Neural crest cell (in vitro differentiated cells): ENCODE measurements at regions not wholly inside any gene's neighbourhood (a gene's known extent, or its start where the extent isn't known, plus 50 kb on each side); places are given as distances from the start of the nearest gene placed in this dataset.

Experiments used
- DNase-seq: peaks from one replicate; pipeline ENCODE4 v3.0.0; 2021; ENCODE audit warnings: low read depth, mixed read lengths, low spot score
- H3K27ac Mint-ChIP-seq: one replicate; pipeline ENCODE4 v1.8.0; 2021; ENCODE audit warnings: mild to moderate bottlenecking, mixed read lengths; ENCODE audit not compliant: unreplicated experiment
- H3K27me3 Mint-ChIP-seq: 2 replicates; pipeline ENCODE4 v1.8.0; 2021; ENCODE audit warnings: low read depth, mild to moderate bottlenecking, mixed read lengths
- H3K36me3 Mint-ChIP-seq: 2 replicates; pipeline ENCODE4 v1.8.0; 2021; ENCODE audit warnings: low read depth, mild to moderate bottlenecking, mixed read lengths
- H3K4me1 Mint-ChIP-seq: 2 replicates; pipeline ENCODE4 v1.8.0; 2021; ENCODE audit warnings: mixed read lengths
- H3K4me3 Mint-ChIP-seq: one replicate; pipeline ENCODE4 v1.8.0; 2021; ENCODE audit warnings: mild to moderate bottlenecking, mixed read lengths
- H3K9me3 Mint-ChIP-seq: 2 replicates; pipeline ENCODE4 v1.8.0; 2021; ENCODE audit warnings: mixed read lengths
- CTCF ChIP-seq: fragments of 200-600 bp; sonication (generic); conservative IDR thresholded peaks from 2 replicates; pipeline ENCODE4 v1.5.0; 2021; ENCODE audit warnings: antibody characterized with exemption, mild to moderate bottlenecking

- Mint-ChIP-seq H3K9me3 (peaks cover 4% of the 10 kb centered on the region), H3K4me3 (no peak overlapping the region), H3K27me3 (peaks cover 41% of the 10 kb centered on the region), H3K27ac (no peak overlapping the region), H3K36me3 (no peaks in the 10 kb centered on the region), H3K4me1 (peaks cover 12% of the 10 kb centered on the region)
- TF ChIP-seq CTCF, result no peak
- no peak for DNase-seq
Measured at GRCh38 chr14:104342435-104343293, 204.3 kb downstream of the KIF26A start.

- no peak overlapping the region for H3K27ac Mint-ChIP-seq
- TF ChIP-seq CTCF, result no peak
- peaks cover 3% of the 10 kb centered on the region for H3K9me3 Mint-ChIP-seq
- H3K4me3 Mint-ChIP-seq, result no peak overlapping the region
- H3K27me3 Mint-ChIP-seq, result peaks cover 39% of the 10 kb centered on the region
- DNase-seq, result no peak
- peaks cover 12% of the 10 kb centered on the region for H3K4me1 Mint-ChIP-seq
- H3K36me3 Mint-ChIP-seq, result no peaks in the 10 kb centered on the region
Measured at GRCh38 chr14:104343294-104343625, 204.9 kb downstream of the KIF26A start.

- Mint-ChIP-seq H3K4me1 (peaks cover 12% of the 10 kb centered on the region), H3K27me3 (peaks cover 32% of the 10 kb centered on the region), H3K36me3 (no peaks in the 10 kb centered on the region), H3K9me3 (no peaks in the 10 kb centered on the region), H3K27ac (no peak overlapping the region), H3K4me3 (no peak overlapping the region)
- no peak for TF ChIP-seq CTCF
- no peak for DNase-seq
Measured at GRCh38 chr14:104343690-104344640, 205.6 kb downstream of the KIF26A start.

- no peaks in the 10 kb centered on the region for H3K9me3 Mint-ChIP-seq
- no peak overlapping the region for H3K4me3 Mint-ChIP-seq
- no peak for DNase-seq
- H3K36me3 Mint-ChIP-seq, result no peaks in the 10 kb centered on the region
- peaks cover 22% of the 10 kb centered on the region for H3K27me3 Mint-ChIP-seq
- no peak overlapping the region for H3K27ac Mint-ChIP-seq
- peaks cover 12% of the 10 kb centered on the region for H3K4me1 Mint-ChIP-seq
- TF ChIP-seq CTCF, result no peak
Measured at GRCh38 chr14:104344818-104345620, 206.6 kb downstream of the KIF26A start.
